PC-3 (cell line): ENCODE measurements at regions not wholly inside any gene's neighbourhood (a gene's known extent, or its start where the extent isn't known, plus 50 kb on each side); places are given as distances from the start of the nearest gene placed in this dataset.

Source experiments
- CTCF ChIP-seq: fragments of 300-600 bp; sonication (generic); conservative IDR thresholded peaks from 2 replicates; pipeline ENCODE4 v1.5.1; 2017; ENCODE audit warnings: antibody characterized with exemption, low read depth, mild to moderate bottlenecking, low read length
- EZH2 ChIP-seq: fragments of 300-600 bp; sonication (generic); IDR thresholded peaks from one replicate; pipeline ENCODE4 v1.6.1; 2017; ENCODE audit warnings: antibody characterized with exemption, mild to moderate bottlenecking, low read length; ENCODE audit not compliant: unreplicated experiment
- EZH2phosphoT487 ChIP-seq: fragments of 300-600 bp; sonication (generic); IDR thresholded peaks from 2 replicates; pipeline ENCODE4 v1.6.1; 2018; ENCODE audit warnings: mild to moderate bottlenecking, antibody characterized with exemption, low read length, borderline replicate concordance

GRCh38 chr5:24353611-24354010 is 291.2 kb downstream of the CDH10 start:
- TF ChIP-seq CTCF (no peak), EZH2phosphoT487 (no peak), EZH2 (no peak)
